ENCODE measurements at regions not wholly inside any gene's neighbourhood (a gene's known extent, or its start where the extent isn't known, plus 50 kb on each side); places are given as distances from the start of the nearest gene placed in this dataset.

GRCh38 chr2:17445744-17446143, 72.5 kb downstream of the RAD51AP2 start:
- TF ChIP-seq EZH2 (IDR thresholded peaks at IDR 0.05; ENCODE audit: low read length) (no peak), CTCF (optimal IDR thresholded peaks at IDR 0.05 in 1 of 3, IDR thresholded peaks at IDR 0.05 in 1 of 3, conservative IDR thresholded peaks at IDR 0.05 in 1 of 3; ENCODE audit: extremely low read depth in 1 of 3, insufficient read depth in 2 of 3, low read length in 3 of 3) (no peak)
- H2AFZ ChIP-seq (ENCODE audit: control insufficient read depth, low read length): no peak overlapping the region
- peaks cover 15% of the 10 kb centered on the region for H3K4me1 ChIP-seq (ENCODE audit: control insufficient read depth, extremely low read depth, insufficient read depth, low read length)
- no peak overlapping the region for H3K4me2 ChIP-seq (ENCODE audit: control insufficient read depth, extremely low read depth, insufficient read depth, low read depth, low read length)
- no peak overlapping the region for H3K9ac ChIP-seq (ENCODE audit: control insufficient read depth, extremely low read depth, insufficient read depth, low read length)
- DNase-seq (ENCODE audit: low read depth, low spot score): no peak
- dilution Hi-C loops (cut with MboI; ENCODE audit: extremely low pct_ligation_motif_present, low sequenced_read_pairs): no loop called here
- H3K36me3 ChIP-seq (ENCODE audit: control insufficient read depth in 2 of 2, extremely low read depth in 1 of 2, insufficient read depth in 2 of 2, low read length in 2 of 2): no peaks in the 10 kb centered on the region
- H3K9me1 ChIP-seq (ENCODE audit: control insufficient read depth, extremely low read depth, insufficient read depth, low read length): no peaks in the 10 kb centered on the region
- no peak for FAIRE-seq
- H4K20me1 ChIP-seq (ENCODE audit: control insufficient read depth, extremely low read depth, insufficient read depth, low read length): no peaks in the 10 kb centered on the region
- no peak overlapping the region for H3K27ac ChIP-seq (ENCODE audit: control insufficient read depth, insufficient read depth, low read length)
- H3K79me2 ChIP-seq (ENCODE audit: control insufficient read depth, insufficient read depth, low read length): no peaks in the 10 kb centered on the region
- H3K27me3 ChIP-seq (ENCODE audit: control insufficient read depth, extremely low read depth, insufficient read depth, low read length): no peaks in the 10 kb centered on the region
- no peak overlapping the region for H3K4me3 ChIP-seq (ENCODE audit: control insufficient read depth in 2 of 3, extremely low read depth in 1 of 3, insufficient read depth in 2 of 3, low read depth in 1 of 3, low read length in 3 of 3)
- no peaks in the 10 kb centered on the region for H3K9me3 ChIP-seq (ENCODE audit: control insufficient read depth, low read depth, low read length)

GRCh38 chr2:17442334-17442733, 75.9 kb downstream of the RAD51AP2 start:
- H3K4me3 ChIP-seq (ENCODE audit: control insufficient read depth in 2 of 3, extremely low read depth in 1 of 3, insufficient read depth in 2 of 3, low read depth in 1 of 3, low read length in 3 of 3): no peak overlapping the region
- H4K20me1 ChIP-seq (ENCODE audit: control insufficient read depth, extremely low read depth, insufficient read depth, low read length): no peaks in the 10 kb centered on the region
- TF ChIP-seq CTCF (optimal IDR thresholded peaks at IDR 0.05 in 1 of 3, IDR thresholded peaks at IDR 0.05 in 1 of 3, conservative IDR thresholded peaks at IDR 0.05 in 1 of 3; ENCODE audit: extremely low read depth in 1 of 3, insufficient read depth in 2 of 3, low read length in 3 of 3) (no peak), EZH2 (IDR thresholded peaks at IDR 0.05; ENCODE audit: low read length) (no peak)
- H3K4me1 ChIP-seq (ENCODE audit: control insufficient read depth, extremely low read depth, insufficient read depth, low read length): peaks cover 17% of the 10 kb centered on the region
- H3K27me3 ChIP-seq (ENCODE audit: control insufficient read depth, extremely low read depth, insufficient read depth, low read length): no peaks in the 10 kb centered on the region
- no peak overlapping the region for H2AFZ ChIP-seq (ENCODE audit: control insufficient read depth, low read length)
- FAIRE-seq (no peak), DNase-seq (ENCODE audit: low read depth, low spot score) (peak; percentile 26)
- no peaks in the 10 kb centered on the region for H3K79me2 ChIP-seq (ENCODE audit: control insufficient read depth, insufficient read depth, low read length)
- no peaks in the 10 kb centered on the region for H3K9me1 ChIP-seq (ENCODE audit: control insufficient read depth, extremely low read depth, insufficient read depth, low read length)
- H3K9me3 ChIP-seq (ENCODE audit: control insufficient read depth, low read depth, low read length): no peaks in the 10 kb centered on the region
- H3K4me2 ChIP-seq (ENCODE audit: control insufficient read depth, extremely low read depth, insufficient read depth, low read depth, low read length): peak overlapping the region; percentile 69
- peak overlapping the region; percentile 61 for H3K27ac ChIP-seq (ENCODE audit: control insufficient read depth, insufficient read depth, low read length)
- H3K36me3 ChIP-seq (ENCODE audit: control insufficient read depth in 2 of 2, extremely low read depth in 1 of 2, insufficient read depth in 2 of 2, low read length in 2 of 2): no peaks in the 10 kb centered on the region
- no peak overlapping the region for H3K9ac ChIP-seq (ENCODE audit: control insufficient read depth, extremely low read depth, insufficient read depth, low read length)
- dilution Hi-C loops (cut with MboI; ENCODE audit: extremely low pct_ligation_motif_present, low sequenced_read_pairs): no loop called here
